ENCODE measurements at regions not wholly inside any gene's neighbourhood (a gene's known extent, or its start where the extent isn't known, plus 50 kb on each side); places are given as distances from the start of the nearest gene placed in this dataset.

DNA sequence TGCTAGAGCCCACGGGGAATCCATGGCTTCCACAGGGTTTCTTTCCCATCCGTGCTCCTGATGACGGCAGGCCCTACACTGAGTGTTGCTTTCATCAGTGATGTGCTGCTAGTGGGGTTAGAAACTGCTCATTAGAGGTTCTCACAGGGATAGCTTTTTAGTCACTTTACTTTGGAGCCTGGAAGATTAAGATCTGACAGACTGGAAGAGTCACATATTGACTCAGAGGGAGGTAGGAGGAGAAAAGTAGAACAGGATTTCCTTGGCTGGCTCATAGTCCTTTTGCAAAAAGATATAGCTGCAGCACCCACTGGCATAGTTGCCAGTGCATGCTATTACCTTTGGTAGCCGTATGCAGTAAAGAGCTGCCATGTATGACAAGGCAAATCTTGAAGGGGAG, 890.3 kb downstream of the C6orf118 start:
- no peak for DNase-seq

GRCh38 chr6:164418262-164418588, 891.2 kb downstream of the C6orf118 start:
- DNase-seq, result no peak

DNA sequence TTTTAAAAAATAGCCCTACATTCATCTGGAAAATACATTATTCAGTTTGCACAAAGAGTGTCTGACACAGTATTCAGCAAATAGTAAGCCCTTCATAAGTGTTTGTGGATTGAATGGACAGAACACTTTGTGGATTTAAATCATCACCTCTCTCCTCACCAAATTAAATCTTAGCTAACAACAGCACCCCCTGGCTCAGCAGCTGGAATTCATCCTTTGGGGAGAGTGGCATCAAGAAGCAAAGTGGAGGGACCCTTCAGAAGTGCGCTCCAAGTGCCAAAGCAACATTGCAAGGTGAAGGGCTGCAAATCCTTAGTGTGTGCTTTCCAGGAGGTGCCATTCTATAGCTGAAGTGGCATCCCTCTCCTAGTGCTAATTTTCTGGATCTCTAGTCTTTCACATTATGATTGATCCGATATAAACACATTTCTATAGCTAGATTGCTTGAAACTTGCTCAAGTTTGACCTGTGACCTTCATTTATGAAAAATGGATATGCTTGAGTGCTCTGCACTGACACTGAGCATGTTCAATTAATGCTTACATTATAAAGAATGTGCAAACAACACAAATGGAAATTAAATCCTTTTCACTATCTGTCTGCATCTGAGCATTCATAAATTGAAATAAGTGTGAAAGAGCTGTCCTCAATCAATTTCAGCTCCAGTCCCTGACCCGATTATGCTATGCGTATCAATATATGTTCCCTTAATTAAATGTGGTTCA, 891.7 kb downstream of the C6orf118 start:
- no peak for DNase-seq

GRCh38 chr6:164415832-164416563, 893.4 kb downstream of the C6orf118 start:
- no peak for DNase-seq

DNA sequence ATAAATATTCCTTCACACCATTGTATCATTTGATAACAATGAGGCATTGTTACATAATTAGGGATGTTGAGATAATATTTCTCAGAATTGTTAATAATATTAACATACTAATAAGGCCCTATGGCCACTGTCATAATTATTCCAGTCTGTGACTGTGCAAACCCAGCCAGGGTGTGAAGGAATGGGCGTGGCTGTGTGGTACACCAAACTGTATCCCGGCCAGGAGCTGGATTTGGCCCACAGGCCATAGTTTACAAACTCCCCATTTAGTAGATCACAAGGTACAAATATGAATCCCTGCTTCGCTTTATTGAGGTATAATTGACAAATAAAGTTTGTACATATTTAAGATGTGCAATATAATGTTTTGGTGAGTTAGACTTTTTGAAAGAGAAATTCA, 894.7 kb downstream of the C6orf118 start:
- no peak for DNase-seq

- DNase-seq, result no peak
Observed at GRCh38 chr6:164412566-164412965, 896.8 kb downstream of the C6orf118 start.

DNA sequence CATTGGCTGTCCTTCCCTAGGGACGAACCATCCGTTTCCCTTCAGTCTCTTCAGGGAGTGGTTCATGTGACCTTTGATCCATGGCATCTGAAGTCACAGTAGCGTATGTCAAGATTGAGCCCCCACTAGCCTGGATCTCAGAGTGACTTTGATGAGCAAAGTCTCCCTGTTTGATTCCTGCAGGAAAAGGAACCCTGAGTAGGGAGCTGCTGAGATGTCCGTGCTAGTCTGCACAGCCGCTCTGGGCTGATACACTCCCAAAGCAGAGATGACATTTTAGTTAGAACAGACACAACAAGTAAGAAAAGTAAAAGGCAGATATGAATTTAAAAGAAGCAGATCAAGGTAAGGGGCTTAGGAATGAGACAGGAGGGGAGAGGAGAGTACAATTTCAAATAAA, 899.4 kb downstream of the C6orf118 start:
- no peak for DNase-seq

- DNase-seq, result no peak
Observed at GRCh38 chr6:164409309-164410009, 899.9 kb downstream of the C6orf118 start.

- DNase-seq, result no peak
Observed at GRCh38 chr6:164408868-164409267, 900.5 kb downstream of the C6orf118 start.

GRCh38 chr6:164404812-164405488, 904.5 kb downstream of the C6orf118 start:
- DNase-seq, result no peak

DNA sequence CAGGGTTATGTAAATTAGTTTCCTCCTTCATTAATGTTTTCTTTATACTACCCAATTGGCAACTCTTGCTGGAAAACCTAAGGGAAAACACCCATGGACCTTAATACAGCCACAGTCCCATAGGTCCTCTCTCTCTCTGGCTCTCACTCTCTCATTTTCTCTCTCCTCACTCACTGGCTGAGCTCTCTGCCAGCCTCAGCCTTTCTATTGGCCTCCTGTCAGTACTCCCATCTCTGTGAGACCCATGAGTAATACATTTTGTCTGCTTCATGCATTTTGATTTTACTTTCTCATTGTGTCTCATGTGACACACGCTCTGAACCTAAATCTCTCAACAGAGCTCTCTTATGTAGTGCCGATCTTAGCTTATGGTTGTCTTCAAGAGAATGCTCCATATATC, 907.5 kb downstream of the C6orf118 start:
- no peak for DNase-seq

- DNase-seq, result no peak
Observed at GRCh38 chr6:164398647-164399046, 910.8 kb downstream of the C6orf118 start.

DNA sequence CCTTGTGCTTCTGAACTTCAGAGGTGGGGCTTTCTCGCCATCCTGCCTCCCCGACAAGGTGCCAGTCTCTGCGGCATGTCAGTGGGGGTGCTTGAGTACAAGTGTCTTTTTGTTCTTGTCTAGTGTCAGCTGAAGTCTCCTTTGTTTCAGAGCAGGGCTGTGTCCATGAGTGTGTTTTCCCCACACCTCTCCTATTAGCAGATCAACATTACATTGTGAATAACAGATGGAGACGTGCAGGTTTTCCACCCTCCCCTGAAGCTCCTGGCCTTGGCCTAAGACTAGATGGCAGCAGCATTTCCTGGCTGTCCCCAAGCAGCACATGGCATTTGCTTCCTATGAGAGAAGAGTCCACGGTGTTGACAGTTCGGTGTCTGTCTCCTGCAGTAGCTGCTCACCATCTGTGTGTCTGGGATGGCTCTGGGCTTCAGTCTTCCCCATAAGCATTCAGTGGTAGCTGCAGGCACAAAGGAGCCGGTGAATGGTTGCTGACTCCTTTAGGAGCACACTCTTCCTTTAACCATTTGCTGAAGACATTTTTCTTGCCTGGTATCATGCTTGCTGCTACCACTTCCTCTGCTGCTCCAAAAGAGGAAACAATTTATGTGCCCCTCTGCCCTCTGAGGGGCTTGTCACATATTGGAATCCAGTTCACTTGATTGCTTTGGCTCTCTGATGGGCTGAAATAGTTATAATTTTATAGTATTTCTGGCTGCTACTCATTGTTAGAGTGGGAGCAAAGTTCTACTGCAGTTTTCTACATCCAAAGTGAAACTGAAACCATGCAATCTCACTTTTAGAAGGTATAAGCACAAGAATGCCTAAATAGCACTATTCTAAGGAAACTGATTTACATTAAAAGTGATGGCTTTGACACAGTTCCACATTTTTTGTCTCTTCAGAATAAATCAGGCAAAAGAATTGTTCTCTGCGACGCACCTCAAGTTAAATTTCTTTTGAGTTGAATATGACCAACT, 913.0 kb downstream of the C6orf118 start:
- no peak for DNase-seq

- no peak for DNase-seq
Observed at GRCh38 chr6:164379795-164380194, 929.6 kb downstream of the C6orf118 start.

DNA sequence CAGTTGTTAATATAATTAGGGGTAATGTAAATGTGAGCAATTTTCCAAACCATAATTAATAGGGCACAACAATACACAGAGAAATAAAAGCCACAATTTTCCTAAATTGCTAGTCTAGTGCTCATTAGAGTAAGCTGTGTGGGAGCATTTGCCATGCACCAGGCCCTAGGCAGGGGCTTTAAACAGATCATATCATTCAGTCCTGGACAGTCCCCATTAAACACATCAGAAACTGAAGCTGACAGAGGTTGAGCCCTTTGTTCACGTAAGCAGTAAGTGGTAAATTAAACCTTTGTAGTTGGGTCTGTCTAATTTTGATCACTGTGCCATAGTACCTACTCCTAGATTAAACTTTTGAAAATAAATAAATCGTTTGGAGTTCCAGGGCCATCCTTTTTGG, 931.1 kb downstream of the C6orf118 start:
- no peak for DNase-seq

DNA sequence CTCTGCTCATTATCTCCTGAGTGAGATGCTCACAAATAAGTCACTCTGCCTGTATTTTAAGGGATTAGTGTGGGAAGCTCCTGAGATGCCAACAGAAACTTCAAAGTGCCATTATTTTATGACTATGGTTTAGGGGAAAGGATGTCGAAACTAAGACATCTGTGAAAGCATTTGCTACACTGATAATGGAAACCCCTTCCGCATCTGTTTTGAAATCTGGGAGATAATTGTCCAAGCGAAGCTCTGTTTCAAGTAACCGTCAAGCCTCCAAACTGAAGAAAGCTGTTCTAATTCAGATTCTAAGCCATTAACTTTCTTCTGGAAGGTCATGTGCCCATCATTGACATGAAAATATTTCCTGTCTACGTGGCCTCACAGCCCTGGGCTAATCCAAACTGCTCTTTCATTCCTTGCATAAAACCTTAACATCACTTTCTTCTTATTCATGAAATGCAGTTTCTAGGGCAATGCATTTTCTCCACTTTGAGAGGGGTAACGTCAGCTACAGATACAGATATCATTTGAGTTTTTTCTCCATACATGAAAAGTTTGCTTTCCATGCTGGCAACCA, 932.0 kb downstream of the C6orf118 start:
- DNase-seq, result no peak

- no peak for DNase-seq
Observed at GRCh38 chr6:164370773-164371172, 938.6 kb downstream of the C6orf118 start.

DNA sequence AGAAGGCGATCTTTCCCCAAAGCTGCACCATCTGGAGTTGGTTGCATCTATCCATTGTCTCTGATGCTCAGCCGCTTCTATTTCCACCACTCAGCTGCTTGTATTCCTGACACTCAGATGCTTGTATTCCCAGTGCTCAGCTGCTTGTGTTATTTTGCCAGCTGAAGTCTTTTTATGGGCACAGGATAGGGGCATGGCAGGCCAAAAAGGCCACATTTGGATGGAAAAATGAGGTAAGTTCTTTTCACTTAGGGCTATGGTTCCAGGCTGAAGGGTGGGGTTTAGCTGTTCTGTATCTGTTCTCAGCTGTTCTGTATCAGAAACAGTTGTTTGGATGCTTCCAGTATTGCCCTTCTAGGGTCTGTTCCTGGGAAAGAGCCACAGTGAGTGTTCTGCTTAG, 944.9 kb downstream of the QKI start:
- DNase-seq, result no peak

GRCh38 chr6:164359036-164359435, 944.5 kb downstream of the QKI start:
- DNase-seq, result no peak

- DNase-seq, result no peak
Observed at GRCh38 chr6:164356814-164357213, 942.3 kb downstream of the QKI start.

- DNase-seq, result no peak
Observed at GRCh38 chr6:164347455-164347854, 932.9 kb downstream of the QKI start.

DNA sequence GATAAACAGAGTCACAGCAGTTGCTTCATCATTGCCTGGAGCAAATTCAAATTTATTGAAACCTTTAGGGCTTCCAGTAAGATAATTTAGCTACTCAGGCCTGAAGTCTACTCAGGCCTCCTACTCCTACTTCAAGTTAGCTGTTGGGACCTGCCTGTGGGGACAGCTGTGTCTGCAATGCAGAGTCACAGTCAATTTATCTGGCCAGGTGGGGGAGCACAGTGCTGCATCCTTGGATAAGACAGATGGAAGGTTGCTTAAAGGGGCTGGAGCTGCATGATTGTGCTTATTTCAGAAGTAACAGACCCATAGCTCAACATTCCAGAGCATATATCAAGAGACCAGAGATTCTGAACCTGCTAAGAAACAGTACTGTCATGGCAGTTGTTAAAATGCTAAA, 932.1 kb downstream of the QKI start:
- no peak for DNase-seq
